ENCODE measurements at regions not wholly inside any gene's neighbourhood (a gene's known extent, or its start where the extent isn't known, plus 50 kb on each side); places are given as distances from the start of the nearest gene placed in this dataset.

DNA sequence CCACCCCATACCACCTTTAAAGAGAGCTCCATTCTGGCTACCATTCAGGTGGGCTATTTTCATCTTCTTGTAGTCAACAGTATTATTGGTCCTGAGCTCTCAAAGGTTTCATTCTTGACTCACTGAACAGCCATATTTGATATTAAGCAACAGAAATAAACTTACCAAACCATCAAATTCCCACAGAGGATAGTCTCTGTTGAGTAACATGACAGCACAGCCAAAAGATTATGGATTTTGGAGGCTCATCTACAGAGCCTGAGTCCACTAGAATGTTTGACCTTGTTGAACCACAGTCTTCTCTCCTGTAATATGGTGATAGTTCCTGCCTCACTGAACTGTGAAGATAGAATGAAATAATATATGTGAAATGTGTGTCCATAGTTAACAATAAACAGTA lies 276.3 kb upstream of the LDB2 start:
- Histone ChIP-seq H3K4me1 (ENCODE audit: low read depth, poor library complexity, severe bottlenecking) (no peaks in the 10 kb centered on the region), H3K79me2 (ENCODE audit: insufficient read depth, low read depth) (no peaks in the 10 kb centered on the region), H3K9ac (no peak overlapping the region), H4K20me1 (ENCODE audit: insufficient read depth) (no peaks in the 10 kb centered on the region), H3K27ac (no peak overlapping the region), H3K36me3 (ENCODE audit: insufficient read depth) (no peaks in the 10 kb centered on the region), H2AFZ (ENCODE audit: low read depth) (no peak overlapping the region), H3K27me3 (ENCODE audit: insufficient read depth, low read depth) (no peaks in the 10 kb centered on the region), H3K4me2 (no peak overlapping the region), H3K4me3 (IDR thresholded peaks at IDR 0.05; ENCODE audit: insufficient read depth, low read depth, low read length) (no peak overlapping the region)
- no peak for TF ChIP-seq CTCF (conservative IDR thresholded peaks at IDR 0.05; ENCODE audit: low read depth, low read length)

GRCh38 chr4:17173300-17173699 lies 274.9 kb upstream of the LDB2 start:
- H3K9ac ChIP-seq = no peak overlapping the region
- no peaks in the 10 kb centered on the region for H3K36me3 ChIP-seq (ENCODE audit: insufficient read depth)
- no peak overlapping the region for H3K4me2 ChIP-seq
- H3K4me3 ChIP-seq (IDR thresholded peaks at IDR 0.05; ENCODE audit: insufficient read depth, low read depth, low read length) = no peak overlapping the region
- no peaks in the 10 kb centered on the region for H3K27me3 ChIP-seq (ENCODE audit: insufficient read depth, low read depth)
- H4K20me1 ChIP-seq (ENCODE audit: insufficient read depth) = no peaks in the 10 kb centered on the region
- no peak for TF ChIP-seq CTCF (conservative IDR thresholded peaks at IDR 0.05; ENCODE audit: low read depth, low read length)
- H3K27ac ChIP-seq = no peak overlapping the region
- H2AFZ ChIP-seq (ENCODE audit: low read depth) = no peak overlapping the region
- H3K4me1 ChIP-seq (ENCODE audit: low read depth, poor library complexity, severe bottlenecking) = no peaks in the 10 kb centered on the region
- H3K79me2 ChIP-seq (ENCODE audit: insufficient read depth, low read depth) = no peaks in the 10 kb centered on the region

DNA sequence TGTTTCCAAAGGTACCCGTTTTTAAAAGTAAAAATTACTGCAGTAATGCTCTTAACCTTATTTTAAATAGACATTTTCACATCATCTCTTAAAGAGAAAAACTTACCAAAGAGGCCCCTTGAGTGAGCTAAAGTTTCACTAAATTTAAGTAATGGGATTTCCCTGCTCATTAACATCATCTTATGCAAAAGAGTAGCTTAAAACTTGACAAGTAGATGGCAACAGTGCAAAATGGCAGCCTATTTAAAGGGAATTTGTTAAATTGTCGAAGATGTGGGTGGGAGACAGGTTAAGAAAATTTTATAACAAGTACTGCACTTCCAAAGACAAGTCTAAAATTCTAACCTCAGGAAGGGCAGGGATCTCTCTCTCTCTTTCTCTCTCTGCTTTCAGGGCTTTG lies 271.7 kb upstream of the LDB2 start:
- Histone ChIP-seq H3K27me3 (ENCODE audit: insufficient read depth, low read depth) (no peaks in the 10 kb centered on the region), H3K4me2 (no peak overlapping the region), H3K4me3 (IDR thresholded peaks at IDR 0.05; ENCODE audit: insufficient read depth, low read depth, low read length) (no peak overlapping the region), H3K4me1 (ENCODE audit: low read depth, poor library complexity, severe bottlenecking) (no peaks in the 10 kb centered on the region), H4K20me1 (ENCODE audit: insufficient read depth) (no peaks in the 10 kb centered on the region), H3K9ac (no peak overlapping the region), H3K27ac (no peak overlapping the region), H2AFZ (ENCODE audit: low read depth) (no peak overlapping the region), H3K79me2 (ENCODE audit: insufficient read depth, low read depth) (no peaks in the 10 kb centered on the region), H3K36me3 (ENCODE audit: insufficient read depth) (no peaks in the 10 kb centered on the region)
- TF ChIP-seq CTCF (conservative IDR thresholded peaks at IDR 0.05; ENCODE audit: low read depth, low read length) = no peak

GRCh38 chr4:17169699-17170098 lies 271.3 kb upstream of the LDB2 start:
- Histone ChIP-seq H3K27ac (no peak overlapping the region), H4K20me1 (ENCODE audit: insufficient read depth) (no peaks in the 10 kb centered on the region), H3K36me3 (ENCODE audit: insufficient read depth) (no peaks in the 10 kb centered on the region), H3K4me2 (no peak overlapping the region), H3K4me1 (ENCODE audit: low read depth, poor library complexity, severe bottlenecking) (no peaks in the 10 kb centered on the region), H3K4me3 (IDR thresholded peaks at IDR 0.05; ENCODE audit: insufficient read depth, low read depth, low read length) (no peak overlapping the region), H3K79me2 (ENCODE audit: insufficient read depth, low read depth) (no peaks in the 10 kb centered on the region), H3K9ac (no peak overlapping the region), H3K27me3 (ENCODE audit: insufficient read depth, low read depth) (no peaks in the 10 kb centered on the region), H2AFZ (ENCODE audit: low read depth) (no peak overlapping the region)
- TF ChIP-seq CTCF (conservative IDR thresholded peaks at IDR 0.05; ENCODE audit: low read depth, low read length) = no peak

DNA sequence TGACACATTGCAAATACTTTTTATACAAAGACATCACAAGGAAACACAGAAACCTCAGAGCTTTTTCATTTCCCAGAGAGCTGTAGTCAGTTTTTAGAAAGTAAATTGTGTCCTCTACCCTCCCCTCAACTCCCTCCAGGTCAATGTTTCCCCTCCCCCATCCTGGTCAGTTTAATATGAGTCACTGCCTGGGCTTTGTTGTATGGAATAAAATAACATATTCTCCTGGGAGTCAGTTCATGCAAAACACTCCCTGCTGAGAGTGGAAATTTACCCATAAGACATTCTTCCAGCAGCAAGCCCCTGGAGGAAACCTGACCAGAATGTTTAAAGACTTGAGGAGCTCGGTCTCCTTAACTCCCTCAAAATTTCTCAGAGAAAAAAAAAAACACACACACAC lies 270.1 kb upstream of the LDB2 start:
- Histone ChIP-seq H3K27me3 (ENCODE audit: insufficient read depth, low read depth) (no peaks in the 10 kb centered on the region), H3K4me1 (ENCODE audit: low read depth, poor library complexity, severe bottlenecking) (no peaks in the 10 kb centered on the region), H4K20me1 (ENCODE audit: insufficient read depth) (no peaks in the 10 kb centered on the region), H3K27ac (no peak overlapping the region), H3K79me2 (ENCODE audit: insufficient read depth, low read depth) (no peaks in the 10 kb centered on the region), H3K4me3 (IDR thresholded peaks at IDR 0.05; ENCODE audit: insufficient read depth, low read depth, low read length) (no peak overlapping the region), H3K36me3 (ENCODE audit: insufficient read depth) (no peaks in the 10 kb centered on the region), H3K9ac (no peak overlapping the region), H3K4me2 (no peak overlapping the region), H2AFZ (ENCODE audit: low read depth) (no peak overlapping the region)
- no peak for TF ChIP-seq CTCF (conservative IDR thresholded peaks at IDR 0.05; ENCODE audit: low read depth, low read length)
